GM18505 (cell line): ENCODE measurements at regions not wholly inside any gene's neighbourhood (a gene's known extent, or its start where the extent isn't known, plus 50 kb on each side); places are given as distances from the start of the nearest gene placed in this dataset.
"Not testable (repeated sequence)": the region's sequence is repeated elsewhere in the genome, so short reads cannot be mapped to it uniquely, and the experiment has no call there.

Source experiments
- ATAC-seq: cut with Tn5 transposase; IDR thresholded peaks from one replicate; pipeline ENCODE4 v1.9.1; 2021; ENCODE audit not compliant: unreplicated experiment
- POLR2A ChIP-seq: IDR thresholded peaks from 4 replicates; pipeline ENCODE4 v1.6.1; 2011; ENCODE audit warnings: borderline replicate concordance; ENCODE audit not compliant: insufficient read depth, insufficient read length; ENCODE audit errors: extremely low read depth

DNA sequence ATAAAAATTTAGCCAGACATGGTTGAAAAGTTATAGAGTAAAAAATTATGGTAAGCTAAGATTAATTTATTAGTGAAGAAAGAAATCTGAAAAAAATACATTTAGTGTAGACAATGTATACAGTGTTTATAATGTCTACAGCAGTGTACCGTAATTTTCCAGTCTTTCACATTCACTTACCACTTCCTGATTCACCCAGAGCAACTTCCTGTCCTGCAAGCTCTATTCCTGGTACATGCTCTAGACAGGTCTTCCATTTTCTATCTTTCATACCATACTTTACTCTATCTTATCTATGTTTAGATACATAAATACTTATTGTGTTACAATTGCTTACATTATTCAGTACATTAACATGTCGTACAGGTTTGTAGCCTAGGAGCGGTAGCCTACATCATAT, 1387.8 kb upstream of the ATXN8OS start:
- no peak for ATAC-seq
- TF ChIP-seq POLR2A: no peak

DNA sequence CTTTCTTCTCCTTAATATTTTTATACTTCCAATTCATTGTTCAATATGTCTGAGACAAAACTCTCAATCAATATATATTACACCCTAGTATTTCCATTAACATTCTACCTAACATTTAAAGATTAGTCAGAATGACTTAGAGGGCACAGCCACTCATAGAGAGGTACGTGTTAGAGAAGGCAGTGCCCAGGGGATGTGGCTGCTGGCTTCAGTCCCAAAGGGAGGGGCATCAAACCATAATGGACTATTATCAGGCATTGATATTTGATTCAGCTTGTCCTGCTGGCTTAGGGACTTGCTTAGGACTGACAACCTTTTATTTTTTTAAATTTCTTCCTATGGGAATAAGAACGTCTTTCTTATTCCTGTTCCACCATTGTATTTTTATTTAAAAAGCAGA, 1392.0 kb upstream of the ATXN8OS start:
- ATAC-seq: no peak
- no peak for TF ChIP-seq POLR2A

DNA sequence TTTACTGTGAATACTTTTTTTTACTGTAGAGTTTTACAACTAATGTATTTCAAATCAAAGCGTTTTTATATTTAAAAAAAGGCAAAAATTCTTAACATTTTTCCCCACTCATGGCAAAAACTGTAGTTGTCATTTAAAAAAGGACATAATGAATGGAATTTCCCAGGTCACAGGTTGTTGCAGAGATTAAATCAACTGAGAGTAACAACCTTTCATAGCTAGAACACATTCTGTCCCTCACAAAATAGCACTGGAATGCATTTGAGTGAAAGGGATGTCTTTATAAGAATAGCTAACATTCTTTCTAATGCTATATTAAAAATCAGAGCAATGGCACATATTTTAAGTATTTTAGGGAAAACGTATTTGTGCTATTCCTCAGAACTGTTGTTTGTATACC, 1393.3 kb upstream of the ATXN8OS start:
- no peak for TF ChIP-seq POLR2A
- no peak for ATAC-seq

DNA sequence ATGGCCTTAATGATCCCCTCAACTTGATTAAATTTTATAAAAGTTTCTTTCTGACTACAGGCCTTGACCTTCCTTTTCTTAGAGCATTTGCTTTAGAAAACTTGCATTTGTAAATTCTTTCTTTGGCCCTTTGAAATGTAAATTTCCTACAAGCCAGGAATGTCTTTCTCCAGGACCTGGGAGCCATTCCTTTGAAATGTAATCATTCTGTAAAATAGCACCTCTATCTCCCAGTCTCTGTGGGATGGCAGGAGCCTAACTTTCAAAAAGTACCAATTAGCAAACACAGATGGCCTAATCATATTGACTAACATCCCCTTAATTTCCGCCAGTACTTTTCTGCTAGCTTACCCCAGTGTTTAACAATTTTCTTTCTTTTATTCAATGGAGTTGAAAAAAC, 1394.2 kb upstream of the ATXN8OS start:
- TF ChIP-seq POLR2A: no peak
- ATAC-seq: no peak

DNA sequence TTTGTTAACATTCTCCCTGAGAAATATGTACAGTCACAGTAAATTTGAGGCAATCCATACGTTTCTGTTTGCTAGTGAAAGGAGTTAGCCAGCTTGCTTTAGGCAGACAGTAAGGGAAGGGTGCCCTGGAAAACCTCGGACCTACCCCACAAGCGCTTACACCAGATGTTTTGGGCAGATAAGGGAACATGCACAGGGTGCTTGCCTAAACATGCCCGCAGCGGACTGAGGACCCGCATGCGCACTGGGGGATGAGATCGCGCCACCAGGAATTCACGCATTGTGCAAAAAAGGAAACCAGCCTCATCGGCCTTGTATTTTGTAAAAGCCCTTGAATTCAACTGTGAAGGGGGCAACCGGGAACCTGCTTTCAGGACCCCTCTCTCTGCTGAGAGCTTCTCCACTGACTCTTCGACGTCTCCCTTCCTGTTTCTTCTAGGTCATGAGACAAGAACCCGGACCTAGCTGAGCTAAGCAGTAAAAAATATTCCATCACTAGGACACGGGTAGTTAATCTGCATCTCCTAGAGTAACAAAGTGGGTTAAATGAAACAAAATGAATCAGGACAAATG, 1399.2 kb upstream of the ATXN8OS start:
- no peak for ATAC-seq
- no peak for TF ChIP-seq POLR2A

DNA sequence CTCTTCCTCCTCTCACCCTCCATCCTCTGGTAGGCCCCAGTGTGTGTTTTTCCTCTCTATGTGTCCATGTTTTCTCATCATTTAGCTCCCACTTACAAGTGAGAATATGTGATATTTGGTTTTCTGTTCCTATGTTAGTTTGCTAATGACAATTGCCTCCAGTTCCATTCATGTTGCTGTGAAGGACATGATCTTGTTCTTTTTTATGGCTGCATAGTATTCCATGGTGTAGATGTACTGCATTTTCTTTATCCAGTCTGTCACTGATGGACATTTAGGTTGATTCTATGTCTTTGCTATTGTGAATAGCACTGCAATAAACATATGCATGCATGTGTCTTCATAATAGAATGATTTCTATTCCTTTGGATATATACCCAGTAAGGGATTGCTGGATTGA, 1401.6 kb upstream of the ATXN8OS start:
- not testable (repeated sequence) for ATAC-seq

DNA sequence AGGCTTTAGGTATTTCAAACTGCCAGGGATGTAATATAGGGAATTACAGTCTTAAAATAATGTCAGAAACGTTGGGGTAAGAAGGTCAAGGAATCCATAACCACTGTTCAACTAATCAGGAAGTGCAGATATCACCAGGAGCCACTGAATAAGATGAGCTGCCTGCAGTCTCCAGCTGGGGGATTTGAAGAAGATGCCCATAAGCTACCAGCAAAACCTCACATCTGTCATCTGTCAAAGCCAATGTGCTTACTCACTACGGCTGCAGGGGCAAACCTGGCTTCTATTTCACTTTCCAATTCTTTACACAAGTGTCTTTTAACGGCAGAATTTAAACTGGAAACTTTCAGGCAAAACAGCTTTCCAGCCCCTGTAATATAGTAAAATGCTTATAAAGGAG, 1410.1 kb upstream of the ATXN8OS start:
- ATAC-seq: no peak
- no peak for TF ChIP-seq POLR2A

DNA sequence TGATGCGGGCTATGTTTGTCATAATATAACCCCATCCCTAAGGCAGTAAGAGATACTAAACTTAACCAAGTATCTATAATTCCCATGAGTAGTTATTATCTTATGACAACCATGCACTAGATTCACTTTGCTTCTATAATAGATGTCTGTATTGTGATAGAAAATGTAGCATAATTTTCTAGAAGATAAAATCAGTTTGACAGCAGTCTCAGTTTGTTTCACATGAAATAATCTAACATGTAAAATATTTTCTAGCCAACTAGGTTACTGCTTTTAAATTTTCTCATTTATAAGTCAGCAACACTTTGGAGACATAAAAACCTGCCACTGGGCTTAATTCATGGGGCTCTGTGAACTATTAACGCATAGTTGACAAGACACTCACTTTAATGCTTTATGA, 1410.7 kb upstream of the ATXN8OS start:
- no peak for ATAC-seq
- TF ChIP-seq POLR2A: no peak

DNA sequence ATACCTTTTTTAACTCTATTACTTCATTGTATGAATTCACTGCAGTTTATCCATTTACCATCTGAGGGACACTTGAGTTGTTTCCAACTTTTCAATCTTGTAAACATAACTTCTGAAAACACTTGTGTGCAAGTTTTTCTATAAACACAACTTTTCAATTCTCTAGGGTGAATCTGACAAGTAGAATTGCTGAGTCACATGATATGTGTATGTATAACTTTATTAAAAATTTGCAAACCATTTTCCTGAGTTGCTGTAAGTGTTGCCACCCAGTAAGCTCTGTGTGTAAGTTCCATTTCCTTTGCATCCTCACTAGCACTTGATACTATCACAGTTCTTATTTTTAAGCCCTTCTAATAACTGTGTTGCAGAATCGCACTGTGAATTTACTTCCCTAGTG, 1415.6 kb upstream of the ATXN8OS start:
- ATAC-seq: no peak
- TF ChIP-seq POLR2A: no peak

DNA sequence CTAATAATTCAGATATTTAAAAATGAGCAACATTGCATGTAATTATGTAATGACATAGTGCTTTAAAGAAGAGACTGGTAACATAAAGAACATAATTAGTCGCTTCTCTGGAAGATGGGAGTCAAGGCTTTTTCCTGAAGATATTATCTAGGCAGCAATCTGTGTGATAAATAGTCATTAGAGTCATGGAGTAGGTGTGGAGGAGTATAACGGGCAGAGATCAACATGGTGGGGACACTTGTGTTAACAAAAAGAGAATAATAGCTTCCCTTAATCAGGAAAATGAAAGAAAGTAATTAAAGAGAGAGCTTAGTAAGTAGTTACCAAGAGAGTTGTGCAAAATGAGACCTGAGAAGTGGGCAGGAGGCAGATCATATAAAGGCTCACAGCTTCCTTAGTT, 1417.1 kb upstream of the ATXN8OS start:
- TF ChIP-seq POLR2A: no peak
- no peak for ATAC-seq

DNA sequence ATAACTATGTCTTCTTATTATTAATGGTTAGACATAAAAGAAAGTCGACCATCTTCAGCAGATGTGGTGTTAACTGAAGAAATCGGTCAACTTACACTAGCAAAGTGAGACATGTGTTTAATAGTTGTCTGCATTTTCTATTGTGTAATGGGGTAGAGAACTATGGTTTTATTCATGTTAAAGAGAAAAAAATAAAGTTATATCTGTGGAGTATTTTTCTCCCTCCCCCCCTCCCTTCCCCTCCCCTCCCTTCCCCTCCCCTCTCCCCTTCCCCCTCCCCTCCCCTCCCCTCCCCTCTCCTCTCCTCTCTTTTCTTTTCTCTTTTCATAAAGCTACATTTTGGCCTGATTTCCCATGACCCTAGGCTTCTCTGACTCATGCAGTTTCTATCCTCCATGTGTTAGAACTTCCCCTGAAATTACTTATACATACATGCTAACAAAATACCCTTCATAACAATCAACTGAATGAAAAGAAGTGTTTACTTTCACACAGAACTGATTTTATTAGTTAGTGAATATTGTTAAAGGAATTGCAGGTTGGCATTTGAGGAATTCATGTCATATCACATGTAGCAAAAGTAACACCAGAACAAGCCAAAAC, 1431.0 kb upstream of the ATXN8OS start:
- no peak for ATAC-seq
- no peak for TF ChIP-seq POLR2A

DNA sequence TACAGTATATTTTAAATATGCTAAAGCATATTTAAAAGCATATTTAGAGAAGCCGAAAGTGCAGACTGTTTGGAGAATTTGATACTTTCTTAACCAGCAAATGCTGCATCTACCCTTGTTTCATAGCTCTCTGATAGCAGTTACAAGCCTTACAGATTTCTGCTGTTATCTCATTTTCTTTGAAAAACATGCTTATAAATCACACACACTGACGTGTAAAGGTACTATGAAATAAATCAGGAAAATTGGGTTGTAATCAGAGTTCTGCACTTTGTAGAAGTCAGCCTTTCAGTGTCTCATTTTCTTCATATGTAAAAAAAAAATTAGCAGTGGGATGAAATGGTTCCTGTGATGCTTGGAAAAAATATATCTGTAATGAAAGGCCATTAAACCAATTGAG, 1432.4 kb upstream of the ATXN8OS start:
- no peak for ATAC-seq
- no peak for TF ChIP-seq POLR2A

DNA sequence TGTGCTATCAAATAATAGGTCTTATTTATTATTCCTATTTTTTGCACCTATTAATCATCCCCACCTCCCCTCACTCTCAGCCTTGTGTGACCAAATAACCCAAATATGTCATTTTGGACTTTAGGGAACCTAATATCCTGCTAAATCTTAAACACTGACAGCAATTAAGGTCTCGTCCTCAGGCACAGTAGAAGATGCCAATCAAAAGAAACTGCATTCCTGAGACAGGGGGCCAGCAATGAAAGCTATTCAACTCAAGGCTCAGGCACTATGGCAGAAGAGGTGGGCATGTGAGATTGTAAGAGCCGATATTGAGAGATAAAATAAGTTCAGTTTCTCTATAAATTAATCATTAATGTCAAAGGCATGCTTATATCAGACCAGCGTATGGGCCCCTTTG, 1437.7 kb upstream of the PCDH9 start:
- TF ChIP-seq POLR2A: no peak
- no peak for ATAC-seq

DNA sequence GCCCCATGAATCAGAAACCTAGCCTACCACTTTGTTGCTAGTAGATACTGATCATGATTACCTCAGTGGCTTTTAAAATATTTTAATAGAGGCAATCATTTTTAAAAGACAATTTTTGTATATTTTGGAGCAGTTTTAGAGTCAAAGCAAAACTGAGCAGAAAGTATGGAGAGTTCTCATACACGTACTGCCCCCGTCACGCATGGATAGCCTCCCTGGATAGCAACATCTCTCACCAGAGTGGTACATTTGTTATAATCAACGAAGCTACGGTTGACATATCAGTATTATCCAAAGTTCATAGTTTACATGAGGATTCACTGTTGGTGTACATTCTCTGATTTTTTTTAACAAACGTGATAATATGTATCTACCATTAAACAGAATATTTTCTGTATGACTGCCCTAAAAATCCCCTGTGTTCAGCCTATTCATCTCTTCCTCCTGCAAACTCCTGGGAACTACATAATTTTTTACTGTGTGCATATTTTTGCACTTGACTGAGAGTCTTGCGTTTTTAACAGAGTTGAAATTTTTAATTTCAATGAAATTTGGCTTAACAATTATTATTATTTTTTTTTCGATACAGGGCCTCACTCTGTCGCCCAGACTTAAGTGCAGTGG, 1436.8 kb upstream of the PCDH9 start:
- ATAC-seq: no peak
- no peak for TF ChIP-seq POLR2A
